ENCODE measurements at regions not wholly inside any gene's neighbourhood (a gene's known extent, or its start where the extent isn't known, plus 50 kb on each side); places are given as distances from the start of the nearest gene placed in this dataset.

- TF ChIP-seq POLR2AphosphoS5 (IDR thresholded peaks at IDR 0.05; ENCODE audit: low read depth, low read length), result no peak
- no peak for TF ChIP-seq POLR2A (IDR thresholded peaks at IDR 0.05; ENCODE audit: low read depth, low read length)
- TF ChIP-seq TAF1 (IDR thresholded peaks at IDR 0.05; ENCODE audit: borderline replicate concordance, low read depth, low read length), result no peak
Observed at GRCh38 chr3:67176396-67176795, 178.3 kb downstream of the KBTBD8 start.
